ENCODE measurements at regions not wholly inside any gene's neighbourhood (a gene's known extent, or its start where the extent isn't known, plus 50 kb on each side); places are given as distances from the start of the nearest gene placed in this dataset.

DNA sequence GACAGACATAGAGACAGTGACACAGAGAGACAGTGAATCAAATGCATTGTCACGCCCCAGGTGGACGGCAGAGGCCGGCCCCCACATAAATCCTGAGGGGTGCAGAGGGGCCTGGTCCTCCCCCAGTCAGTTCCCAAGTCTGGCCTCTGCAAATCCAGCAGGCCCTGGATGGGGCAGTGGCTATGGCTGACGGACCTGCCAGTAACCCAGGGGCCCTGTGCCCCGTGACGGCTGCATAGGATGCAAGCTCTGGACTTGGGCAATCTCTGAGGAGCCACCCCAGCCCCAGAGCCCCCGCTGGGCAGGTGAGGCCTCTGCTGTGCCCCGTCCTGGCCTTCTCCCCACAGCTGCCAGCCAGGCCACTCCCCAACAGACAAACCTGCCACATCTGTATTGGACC lies 204.5 kb downstream of the BRD1 start:
- DNase-seq (ENCODE audit: low spot score) = no peak

DNA sequence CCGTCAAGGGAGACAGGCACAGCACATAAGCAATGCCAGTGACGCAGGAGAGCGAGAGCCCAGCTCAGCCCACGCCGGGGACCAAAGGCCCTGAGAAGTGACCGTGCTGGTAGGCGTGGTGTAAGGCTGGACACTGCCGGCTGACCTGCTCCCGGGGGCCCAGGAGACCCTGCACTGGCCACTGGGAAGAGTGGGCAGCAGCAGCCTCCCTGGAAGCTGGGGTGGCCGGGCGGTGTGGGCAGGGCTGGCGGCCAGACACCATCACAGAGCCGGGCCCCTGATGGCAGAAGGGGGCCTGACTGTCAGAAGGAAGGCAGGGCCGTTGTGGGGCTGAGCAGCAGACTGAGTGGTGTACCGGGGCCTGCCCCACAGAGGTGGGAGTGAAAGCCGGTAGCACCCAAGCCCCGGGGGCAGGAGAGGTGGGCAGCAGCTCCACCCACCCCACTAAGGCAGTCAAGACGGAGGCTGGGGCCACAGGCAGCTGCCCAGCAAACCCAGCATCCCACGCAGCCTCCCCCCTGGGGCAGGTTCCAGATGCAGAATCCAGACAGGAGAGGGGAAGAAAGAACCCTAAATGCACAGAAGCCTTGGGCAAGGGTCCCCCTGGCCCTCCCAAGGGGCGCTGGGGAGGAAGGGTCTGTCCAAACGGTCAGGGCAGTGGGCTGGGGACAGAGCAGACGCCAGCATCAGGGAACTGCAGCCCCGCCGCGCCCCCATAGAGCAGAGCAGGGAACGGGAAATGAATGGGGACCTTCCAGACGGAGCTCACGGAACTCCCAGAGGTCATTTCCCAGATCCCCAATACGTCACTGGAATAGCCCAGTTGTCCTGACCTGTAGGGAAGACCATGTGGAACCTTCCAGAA lies 205.2 kb downstream of the BRD1 start:
- DNase-seq (ENCODE audit: low spot score) = no peak

DNA sequence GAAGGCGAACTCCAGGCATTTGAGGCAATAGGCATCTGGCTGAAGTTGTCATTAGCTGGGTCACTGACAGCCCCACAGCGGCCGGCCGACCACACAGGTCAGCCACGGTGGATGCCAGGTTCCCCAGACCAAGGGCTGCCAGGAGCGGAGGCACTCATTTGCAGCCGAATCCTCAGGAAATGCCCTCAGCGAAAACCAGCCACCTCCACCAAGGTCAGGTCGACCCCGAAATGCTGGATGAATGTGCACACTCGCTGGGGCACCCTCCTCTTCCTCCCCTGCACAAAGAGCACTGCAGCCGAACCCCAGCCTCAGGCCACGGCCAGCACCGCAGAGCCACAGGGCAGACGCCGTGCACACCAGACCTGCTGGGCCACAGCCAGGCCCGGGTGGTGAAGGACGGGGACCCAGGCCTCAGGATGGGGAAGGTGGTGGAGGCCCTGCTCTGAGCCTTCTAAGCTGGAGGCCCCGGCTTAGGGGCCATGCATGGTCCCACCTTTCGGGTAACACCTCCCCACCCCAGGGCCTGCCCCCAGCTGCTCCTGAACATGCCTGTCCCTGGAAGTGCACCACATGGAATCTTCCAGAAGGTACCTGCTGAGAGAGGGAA lies 206.0 kb downstream of the BRD1 start:
- DNase-seq (ENCODE audit: low spot score) = no peak

DNA sequence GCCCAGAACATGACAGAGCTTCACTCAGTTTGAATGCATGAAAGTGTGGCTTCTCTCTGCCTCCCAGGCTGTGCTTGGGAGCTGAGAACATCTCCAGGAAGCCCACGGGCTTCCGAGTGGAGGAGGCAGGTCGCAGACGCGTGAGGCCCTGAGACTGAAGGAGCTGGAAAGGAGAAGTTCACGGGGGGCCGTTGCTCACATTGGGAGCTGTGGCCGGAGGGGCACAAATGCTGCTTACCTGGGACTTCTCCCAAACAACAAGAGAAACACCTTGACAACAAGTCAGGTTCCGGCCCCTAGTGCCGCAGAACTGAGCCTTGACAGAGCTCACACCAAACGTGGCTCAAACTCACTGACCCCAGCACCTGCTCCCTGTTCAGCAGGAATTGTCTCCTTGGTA lies 207.0 kb downstream of the BRD1 start:
- no peak for DNase-seq (ENCODE audit: low spot score)

DNA sequence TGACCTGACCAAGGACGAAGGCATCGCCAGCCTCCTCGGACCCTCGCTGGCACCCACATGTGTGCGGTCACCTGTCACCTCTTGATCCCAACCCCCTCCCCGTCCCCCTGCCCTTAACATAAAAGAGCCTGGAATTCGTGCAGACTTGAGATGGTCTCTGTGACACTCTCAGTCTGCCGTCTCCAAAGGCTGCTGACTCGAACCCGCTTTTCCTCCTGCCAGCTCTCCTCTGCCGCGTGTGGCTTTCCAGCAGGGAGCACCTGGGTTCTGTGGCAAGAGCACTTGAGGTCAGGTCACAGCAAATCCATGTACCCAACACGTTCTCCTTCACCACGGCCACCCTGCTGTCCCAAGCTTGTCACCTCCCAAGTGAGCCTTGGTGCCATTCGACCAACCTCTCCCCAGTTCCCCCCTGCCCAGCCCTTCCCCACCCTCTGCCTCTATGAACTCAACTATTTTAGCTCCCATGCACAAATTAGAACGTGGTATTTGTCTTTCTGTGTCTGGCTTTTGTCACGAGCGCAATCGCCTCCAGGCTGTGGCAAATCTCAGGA lies 207.6 kb downstream of the BRD1 start:
- DNase-seq (ENCODE audit: low spot score) = no peak

DNA sequence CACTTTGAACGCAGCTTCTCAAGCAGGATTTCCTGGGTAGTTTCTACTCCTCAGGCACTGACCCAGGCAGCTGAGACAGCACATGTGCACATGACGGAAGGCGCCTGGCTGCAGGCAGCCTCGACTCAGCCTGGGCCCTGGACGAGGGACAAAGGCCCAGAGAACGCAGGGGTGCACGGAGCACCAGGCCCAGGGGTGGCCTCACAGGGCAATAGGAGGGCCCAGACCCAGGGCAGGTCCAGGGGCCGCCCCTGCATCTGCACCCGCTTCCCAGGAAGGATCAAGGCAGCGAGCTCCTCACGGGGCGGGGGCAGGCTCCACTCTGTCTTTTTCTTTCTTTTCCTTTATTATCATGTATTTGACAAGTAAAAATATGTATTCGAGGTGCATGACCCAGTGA lies 208.4 kb downstream of the BRD1 start:
- DNase-seq (ENCODE audit: low spot score) = no peak

DNA sequence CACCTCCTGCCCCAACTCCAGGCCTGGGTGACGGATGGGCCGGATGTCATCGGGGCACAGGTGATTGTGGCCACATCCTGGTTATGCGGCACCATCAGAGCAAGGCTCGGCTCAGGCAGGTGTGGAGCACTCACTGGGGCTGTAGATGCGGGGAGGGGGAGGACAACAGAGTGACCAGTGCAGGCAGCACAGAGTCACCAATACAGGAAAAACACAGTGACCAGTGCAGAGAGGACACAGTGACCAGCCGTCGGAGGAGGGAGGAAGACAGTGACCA lies 209.1 kb downstream of the BRD1 start:
- DNase-seq (ENCODE audit: low spot score) = no peak

DNA sequence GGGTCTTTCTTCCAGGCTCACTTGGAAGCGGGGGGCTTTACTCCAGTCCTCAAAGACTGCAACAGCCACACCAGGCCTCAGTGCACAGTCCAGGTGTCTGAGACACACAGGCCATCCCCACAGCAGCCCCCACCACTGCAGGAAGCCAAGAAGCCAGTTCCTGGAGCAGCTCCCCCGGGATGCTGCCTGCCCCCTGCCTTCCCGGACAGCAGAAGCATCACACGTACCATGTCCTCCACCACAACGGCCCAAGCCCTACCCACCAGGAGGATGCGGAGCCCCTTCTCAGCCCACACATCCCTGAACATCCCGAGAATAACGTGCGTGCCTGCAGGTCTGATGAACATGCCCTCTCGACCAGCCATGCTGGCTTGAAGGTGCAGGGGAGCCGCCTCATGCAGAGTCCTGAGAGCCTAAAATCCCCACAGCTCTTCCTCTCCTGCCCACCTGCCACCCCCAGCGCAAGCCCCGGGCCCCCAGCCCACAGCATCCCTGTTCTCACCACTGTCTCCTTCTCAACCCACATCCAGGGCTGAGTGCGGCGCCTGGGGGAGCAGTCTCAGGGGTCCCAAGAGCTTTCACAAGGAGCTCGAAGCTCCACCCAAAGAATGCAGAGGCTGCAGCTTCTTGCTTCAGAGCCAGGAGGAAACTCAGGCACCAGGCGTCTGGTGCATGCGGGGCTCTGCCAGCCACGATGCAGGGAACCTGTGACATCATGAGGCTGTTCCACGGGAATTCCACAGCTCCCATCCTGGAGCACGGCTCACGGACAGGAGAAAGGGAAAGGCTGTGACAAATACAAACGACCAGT lies 209.6 kb downstream of the BRD1 start:
- no peak for DNase-seq (ENCODE audit: low spot score)

DNA sequence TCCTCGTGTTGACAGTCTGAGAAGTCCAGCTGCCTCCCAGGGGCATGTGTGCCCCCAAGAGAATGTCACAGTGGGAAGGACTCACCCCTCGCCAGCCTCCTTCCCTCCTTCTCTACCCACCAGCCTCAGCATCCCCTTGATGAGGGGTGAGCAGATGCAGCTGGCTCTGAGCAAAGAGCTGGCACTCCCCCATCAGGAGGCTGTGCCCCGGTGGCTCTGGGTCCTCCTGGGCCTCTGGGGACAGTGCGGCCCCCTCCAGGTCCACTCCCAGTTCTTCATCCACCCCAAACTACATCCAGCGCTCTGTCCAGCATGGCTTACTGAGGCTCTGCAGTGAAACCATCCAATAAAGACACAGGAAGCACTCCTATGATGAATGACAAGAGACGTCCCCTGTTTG lies 210.4 kb downstream of the BRD1 start:
- no peak for DNase-seq (ENCODE audit: low spot score)

DNA sequence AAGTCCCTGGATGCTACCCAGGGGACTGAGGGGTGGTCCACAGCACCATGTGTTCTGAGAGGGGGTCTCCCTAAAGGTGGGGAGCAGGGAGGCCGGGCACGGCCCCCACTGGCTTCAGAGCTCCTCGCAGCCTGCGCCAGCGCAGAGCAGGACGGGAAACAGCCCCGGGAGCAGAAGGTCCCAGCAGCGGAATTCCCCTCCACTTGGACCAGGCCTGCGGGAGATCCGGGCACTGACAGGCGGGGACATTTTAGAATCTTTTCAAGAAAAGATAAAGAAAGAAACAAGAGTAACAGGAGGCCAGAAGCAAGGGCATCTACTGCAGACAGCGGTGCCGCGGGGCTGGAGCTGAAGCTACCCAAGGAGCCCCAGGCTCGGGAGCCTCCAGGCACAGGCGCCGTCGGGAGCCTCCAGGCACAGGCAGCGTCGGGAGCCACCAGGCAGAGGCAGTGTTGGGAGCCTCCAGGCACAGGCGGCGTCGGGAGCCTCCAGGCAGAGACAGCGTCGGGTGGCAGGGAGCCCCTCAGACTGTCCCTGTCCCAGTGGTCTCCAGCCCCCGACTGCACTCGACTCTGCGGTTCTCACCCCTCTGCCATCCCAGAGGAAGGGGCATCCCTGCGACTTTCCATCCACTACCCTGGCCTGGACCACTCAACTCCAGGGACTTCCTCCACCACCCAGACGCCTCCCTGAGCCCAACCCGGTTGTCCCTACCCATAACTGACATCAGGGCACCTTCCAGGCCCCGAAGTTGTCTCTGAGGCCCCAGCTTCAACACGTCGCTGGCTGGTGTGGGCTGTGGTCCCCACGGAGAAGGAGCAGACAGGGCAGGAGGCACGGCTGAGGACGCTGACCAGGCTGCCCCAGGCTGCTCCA lies 211.1 kb downstream of the BRD1 start:
- no peak for DNase-seq (ENCODE audit: low spot score)

DNA sequence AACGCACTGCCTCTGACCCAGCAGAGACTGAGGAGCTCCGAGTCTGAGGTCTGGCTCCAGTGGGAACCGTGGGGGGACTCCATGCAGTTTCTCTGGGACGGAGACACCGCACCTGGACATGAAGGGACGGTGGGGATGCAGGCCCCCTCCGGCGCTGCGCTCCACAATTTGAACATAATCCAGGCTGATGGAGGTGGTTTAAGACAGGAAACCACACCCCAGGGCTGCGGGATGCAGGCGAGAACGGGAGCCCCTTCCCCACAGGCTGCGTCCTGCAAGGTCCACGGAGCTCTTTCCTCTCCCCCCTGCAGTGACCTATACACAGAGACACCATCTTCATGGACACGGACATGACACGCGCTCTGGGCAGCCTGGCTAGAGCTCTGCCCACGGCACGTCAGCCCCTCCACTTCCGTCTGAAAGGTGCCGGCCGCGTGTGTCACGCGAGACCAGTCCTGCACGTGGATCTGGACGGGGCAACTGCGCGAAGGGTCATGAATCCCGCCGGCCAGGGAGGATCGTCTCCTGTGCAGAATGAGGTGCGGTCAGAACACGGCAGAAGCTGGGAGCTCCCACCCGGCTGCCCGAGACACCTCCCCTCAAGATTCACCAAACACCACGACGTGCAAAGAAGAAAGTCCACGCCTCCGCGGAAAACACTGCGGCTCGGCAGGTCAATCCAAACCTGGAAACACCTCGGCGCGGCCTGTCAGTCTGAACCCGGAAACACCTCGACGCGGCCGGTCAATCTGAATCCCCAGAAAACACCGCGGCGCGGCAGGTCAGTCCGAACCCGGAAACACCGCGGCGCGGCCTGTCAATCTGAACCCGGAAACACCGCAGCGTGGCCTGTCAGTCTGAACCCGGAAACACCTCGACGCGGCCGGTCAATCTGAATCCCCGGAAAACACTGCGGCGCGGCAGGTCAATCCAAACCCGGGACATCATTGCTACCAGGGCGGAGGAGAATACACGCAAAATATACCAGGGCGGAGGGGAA lies 212.4 kb downstream of the BRD1 start:
- DNase-seq (ENCODE audit: low spot score) = no peak

DNA sequence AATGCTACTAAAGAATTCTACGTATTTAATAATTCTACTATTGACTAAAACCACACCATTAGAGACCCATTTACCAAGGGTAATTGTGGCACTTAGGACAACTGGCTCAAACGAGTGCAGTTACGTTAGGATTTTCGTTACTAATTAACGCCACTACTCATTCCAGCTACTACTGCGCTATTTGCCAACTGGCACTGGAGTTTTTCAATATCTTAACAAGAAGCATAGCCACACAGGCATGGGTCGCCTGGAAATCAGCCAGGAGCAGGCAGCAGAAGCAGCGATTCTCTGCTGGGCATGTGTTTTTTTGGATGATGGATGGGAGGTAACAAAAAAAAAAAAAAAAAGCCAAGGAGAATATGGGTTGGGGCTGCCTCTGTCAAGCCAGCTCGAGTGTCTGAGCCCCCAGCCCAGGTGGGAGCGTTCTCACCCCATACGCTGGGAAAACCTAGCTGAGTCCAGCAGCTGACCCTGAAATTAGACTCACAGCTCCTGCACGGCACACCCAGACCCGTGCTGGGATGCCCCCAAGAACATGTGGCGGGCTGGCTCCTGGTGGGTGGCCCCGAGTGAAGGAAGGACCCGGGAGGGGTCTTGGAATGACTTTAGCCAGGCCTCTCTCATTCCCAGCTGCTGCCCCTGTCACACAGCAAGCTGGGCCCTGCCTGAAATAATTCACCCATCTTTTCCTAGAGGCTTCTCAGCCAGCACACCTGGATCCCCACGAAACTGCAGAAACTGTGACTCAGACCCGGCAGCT lies 214.0 kb downstream of the BRD1 start:
- no peak for DNase-seq (ENCODE audit: low spot score)

DNA sequence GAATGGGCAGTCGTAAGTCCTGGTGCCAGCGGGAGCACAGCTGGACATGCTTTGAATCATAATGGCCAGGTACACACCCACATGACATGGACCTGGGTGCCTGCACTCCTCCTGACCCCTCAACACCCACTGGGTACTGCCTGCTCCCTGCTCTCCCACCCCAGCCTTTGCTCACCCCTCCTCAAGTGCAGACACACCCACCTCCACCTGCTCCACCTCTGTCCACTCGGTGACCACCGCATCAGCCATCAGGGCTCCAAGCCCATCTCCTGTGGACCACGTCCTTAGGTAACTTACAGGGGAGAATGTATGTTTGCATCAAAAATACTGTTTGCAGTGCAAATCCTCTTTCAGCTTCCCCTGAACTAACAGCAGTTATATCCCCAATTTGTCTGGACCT lies 214.6 kb downstream of the BRD1 start:
- DNase-seq (ENCODE audit: low spot score) = no peak

DNA sequence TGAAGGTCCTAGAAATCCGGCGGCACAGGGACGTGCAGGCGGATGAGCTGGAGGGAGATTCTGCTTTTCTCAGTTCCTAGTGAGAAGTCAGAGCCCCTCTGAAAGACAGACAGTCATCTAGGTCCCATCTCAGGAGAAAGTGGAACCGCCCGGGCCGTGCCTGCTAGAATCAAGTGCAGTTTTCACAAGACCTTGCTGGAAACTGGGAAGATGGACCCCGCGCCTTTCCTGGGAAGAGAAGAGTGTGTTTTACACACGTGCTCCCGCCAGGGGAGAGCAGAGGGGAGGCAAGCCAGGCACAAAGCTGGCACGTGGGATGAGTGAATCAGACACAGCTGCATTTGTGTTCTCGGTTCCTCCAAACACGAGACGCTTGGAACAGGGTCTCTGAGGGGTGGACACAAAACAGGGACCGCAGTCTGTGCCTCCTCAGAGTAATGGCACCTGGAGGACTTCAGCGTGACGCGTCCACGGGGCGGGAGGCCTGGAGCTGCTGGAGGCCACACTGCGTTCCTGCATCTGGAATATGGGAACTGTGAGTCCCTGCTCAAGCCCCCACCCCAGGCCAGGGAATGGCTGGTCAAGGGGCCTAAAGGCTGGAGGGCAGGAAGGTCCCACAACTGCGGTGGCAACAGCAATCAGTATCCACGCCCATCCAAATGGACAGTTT lies 218.3 kb downstream of the BRD1 start:
- no peak for DNase-seq (ENCODE audit: low spot score)

DNA sequence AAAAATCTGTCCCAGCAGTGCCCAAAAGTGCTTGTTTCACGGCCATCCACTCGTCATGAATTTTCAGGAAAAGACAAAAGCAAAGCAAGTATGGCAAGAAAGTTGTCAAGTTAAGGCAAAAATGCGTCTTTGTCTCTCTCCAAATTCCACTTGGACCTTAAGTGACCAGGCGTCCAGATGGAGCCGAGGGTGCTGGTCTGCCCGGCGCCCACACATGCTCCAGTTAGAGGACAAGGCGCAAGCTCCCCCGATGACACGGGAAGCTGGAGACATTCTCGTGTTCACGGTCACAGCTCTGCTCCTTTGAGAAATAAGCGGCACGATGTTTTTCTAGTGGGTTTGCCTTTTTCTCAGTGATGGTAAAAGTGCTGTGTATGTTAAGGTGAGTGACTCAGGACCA lies 219.0 kb downstream of the BRD1 start:
- DNase-seq (ENCODE audit: low spot score) = no peak

DNA sequence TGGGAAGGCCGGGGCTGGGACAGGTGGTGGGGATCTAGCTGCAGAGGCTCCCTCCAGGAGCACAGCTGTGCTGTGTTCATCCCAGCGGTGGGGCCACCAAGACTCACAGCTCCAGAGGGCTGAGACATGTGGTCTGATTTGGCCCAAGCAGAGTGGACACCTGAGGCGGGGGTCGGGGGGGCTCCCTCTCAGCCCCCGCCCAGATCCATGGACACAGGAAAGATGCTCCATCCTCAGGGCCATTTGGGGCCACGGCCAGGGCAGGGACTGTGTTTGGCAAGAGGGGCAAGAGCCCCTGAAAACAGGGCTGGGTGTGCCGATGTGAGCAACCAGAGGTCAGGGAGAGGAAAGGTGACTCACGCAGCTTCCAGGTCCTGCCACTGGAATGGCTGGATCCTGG lies 219.4 kb downstream of the BRD1 start:
- DNase-seq (ENCODE audit: low spot score) = no peak

DNA sequence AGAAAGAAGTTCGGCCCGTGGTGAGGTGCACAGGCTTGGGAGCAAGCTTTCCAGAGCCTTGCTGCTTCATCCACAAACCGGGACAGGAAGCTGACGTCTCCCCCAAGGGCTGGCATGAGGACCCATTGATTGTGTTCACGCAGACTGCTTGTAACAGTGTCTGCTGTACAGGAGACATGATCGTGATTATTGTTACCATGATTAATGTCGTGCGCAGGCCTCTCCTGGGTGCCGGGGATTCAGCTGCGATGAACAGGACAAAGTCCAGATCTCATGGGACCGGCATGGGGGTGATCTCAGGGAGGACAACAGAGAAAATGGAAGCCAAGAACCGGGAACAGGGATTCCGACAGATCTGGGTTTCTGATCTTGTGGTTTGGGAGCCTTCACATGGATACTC lies 219.9 kb downstream of the BRD1 start:
- no peak for DNase-seq (ENCODE audit: low spot score)

DNA sequence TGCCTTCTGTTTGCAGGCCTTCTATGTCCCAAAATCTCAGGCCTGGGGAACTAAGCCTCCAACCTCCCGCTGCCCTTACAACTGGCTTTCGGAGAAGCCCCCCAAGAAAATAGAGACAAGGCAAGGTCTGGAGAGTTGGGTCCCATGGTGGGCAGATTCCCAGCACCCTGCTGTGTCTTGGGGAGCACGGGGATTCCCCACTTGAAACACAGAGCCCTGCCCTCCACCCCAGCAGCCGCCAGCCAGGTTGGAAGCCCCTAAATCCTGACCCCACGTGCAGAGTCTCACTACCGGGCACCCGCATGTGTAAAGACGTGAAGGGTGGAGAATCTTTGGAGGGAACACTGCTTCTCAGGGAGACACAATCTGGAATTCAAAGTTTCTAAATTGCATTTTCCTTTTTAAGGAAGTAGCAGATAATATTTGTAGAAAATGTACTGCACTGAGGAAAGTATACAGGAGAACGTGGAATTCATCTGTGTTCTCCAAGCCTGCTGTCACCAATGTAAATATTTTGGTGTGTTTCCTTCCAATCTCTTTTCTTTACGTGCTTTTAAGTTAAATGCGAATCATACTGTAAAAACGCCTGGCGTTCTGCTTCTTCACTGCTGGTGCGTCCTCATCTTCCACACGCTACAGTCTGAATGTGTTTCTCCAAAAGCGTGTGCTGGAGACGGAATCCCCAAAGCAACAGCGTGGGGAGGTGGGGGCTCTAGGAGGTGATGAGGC lies 220.9 kb downstream of the BRD1 start:
- DNase-seq (ENCODE audit: low spot score) = no peak
